Thyroid gland (tissue), 4 donors: ENCODE measurements at regions not wholly inside any gene's neighbourhood (a gene's known extent, or its start where the extent isn't known, plus 50 kb on each side); places are given as distances from the start of the nearest gene placed in this dataset.

ENCODE experiments used
- CTCF ChIP-seq, 6 experiments: fragments of 200-600 bp in 3 of 6; fragments of 450-650 bp in 3 of 6; sonication (generic) in 3 of 6; IDR thresholded peaks; one replicate each; pipeline ENCODE4 v1.5.1; 2016 to 2019; ENCODE audit warnings: antibody characterized with exemption in 6 of 6, mild to moderate bottlenecking in 2 of 6, inconsistent platforms in 1 of 6, moderate library complexity in 1 of 6
- POLR2A ChIP-seq, 2 donors: fragments of 450-650 bp; IDR thresholded peaks; one replicate each; pipeline ENCODE4 v1.6.1; 2017; ENCODE audit warnings: antibody characterized with exemption in 2 of 2, mild to moderate bottlenecking in 2 of 2, moderate library complexity in 1 of 2

GRCh38 chr21:38664315-38664714 is 141.4 kb upstream of the ETS2 start:
- TF ChIP-seq CTCF (IDR thresholded peaks at IDR 0.05) (no peak), POLR2A (IDR thresholded peaks at IDR 0.05) (no peak)
